GM12873 (cell line): ENCODE measurements at regions not wholly inside any gene's neighbourhood (a gene's known extent, or its start where the extent isn't known, plus 50 kb on each side); places are given as distances from the start of the nearest gene placed in this dataset.

Source experiments
- TF ChIP-seq, protein P1 (sequence below): IDR thresholded peaks from 2 replicates; pipeline ENCODE4 v1.5.1; 2012; ENCODE audit warnings: low read depth, mild to moderate bottlenecking, moderate library complexity, low read length, control low read depth; ENCODE audit not compliant: insufficient read depth; ENCODE audit errors: missing control alignments

DNA sequence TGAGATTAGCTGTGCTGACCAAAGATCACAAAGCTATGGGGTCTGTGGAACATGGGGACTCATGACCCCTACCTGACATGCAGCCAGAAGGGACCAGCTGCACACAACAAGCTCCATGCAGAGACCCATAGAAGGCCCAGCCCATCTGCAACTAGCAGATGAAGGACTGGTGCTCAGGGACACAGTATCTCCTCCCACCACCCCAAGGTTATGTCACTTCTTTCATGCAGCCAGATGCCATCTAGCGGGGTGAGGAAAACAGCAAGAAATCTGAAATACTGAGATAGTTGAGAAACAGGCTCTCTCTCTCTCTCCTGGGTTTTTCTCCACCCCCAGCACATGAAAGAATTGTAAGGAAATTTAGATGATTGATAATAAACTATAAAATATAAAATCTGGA is 161.3 kb upstream of the DAPK1 start:
- TF ChIP-seq, protein P1, sequence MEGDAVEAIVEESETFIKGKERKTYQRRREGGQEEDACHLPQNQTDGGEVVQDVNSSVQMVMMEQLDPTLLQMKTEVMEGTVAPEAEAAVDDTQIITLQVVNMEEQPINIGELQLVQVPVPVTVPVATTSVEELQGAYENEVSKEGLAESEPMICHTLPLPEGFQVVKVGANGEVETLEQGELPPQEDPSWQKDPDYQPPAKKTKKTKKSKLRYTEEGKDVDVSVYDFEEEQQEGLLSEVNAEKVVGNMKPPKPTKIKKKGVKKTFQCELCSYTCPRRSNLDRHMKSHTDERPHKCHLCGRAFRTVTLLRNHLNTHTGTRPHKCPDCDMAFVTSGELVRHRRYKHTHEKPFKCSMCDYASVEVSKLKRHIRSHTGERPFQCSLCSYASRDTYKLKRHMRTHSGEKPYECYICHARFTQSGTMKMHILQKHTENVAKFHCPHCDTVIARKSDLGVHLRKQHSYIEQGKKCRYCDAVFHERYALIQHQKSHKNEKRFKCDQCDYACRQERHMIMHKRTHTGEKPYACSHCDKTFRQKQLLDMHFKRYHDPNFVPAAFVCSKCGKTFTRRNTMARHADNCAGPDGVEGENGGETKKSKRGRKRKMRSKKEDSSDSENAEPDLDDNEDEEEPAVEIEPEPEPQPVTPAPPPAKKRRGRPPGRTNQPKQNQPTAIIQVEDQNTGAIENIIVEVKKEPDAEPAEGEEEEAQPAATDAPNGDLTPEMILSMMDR, result peak; percentile 42

DNA sequence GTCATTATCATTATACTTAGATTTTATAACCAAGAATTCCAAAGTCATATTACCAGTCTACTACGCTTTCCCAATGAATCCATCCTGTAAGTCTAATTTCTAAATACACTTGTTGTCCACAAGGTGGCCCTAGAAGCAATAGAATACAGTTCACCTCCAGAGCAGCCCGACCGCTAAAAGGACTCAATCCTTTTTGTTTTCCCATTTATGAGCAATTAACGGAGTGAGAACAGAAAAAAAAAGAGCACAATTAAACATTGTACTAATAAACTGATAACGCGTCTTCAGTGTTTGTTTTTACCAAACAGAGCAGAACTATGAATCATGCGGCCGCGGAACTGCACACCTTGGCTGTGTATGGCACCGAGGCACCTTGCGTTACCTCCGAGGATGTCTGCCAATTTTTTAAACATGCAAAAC is 160.7 kb upstream of the DAPK1 start:
- TF ChIP-seq, protein P1, result peak; percentile 57

DNA sequence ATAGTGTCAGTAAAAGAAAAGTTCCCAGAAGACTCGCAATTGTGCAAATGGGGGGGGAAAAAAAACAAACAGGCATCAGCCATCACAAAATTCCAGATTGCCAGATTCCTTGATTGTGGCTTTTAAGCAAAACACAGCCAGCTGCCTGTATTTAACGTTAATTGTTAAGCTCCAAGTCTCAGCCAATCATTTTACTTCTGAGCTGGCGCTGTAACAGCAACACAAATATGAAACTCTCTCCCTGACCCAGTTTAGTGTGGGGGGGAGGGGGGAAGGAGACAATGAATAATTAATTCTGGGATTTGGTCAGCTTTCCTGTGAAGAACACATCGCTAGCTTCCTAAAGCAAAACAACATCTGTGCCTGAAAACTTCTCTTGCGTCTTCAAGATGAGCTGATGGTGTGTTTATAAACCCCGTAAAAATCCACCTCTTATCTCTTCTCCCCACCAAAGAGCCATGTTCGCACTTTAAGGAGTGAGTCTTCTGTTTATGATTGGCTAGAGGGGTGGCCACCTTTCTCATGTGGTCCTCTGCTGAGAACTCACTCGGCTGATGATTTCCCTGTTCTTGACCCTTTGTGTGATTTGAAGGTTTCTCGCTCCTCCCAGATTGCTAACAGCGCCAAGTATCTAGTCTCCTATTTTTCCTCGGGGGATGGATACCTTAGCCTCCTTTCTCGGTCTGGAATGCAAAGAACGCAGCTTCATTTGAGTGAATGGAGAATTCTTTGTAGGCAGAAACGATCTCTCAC is 160.2 kb upstream of the DAPK1 start:
- TF ChIP-seq, protein P1, result no peak

DNA sequence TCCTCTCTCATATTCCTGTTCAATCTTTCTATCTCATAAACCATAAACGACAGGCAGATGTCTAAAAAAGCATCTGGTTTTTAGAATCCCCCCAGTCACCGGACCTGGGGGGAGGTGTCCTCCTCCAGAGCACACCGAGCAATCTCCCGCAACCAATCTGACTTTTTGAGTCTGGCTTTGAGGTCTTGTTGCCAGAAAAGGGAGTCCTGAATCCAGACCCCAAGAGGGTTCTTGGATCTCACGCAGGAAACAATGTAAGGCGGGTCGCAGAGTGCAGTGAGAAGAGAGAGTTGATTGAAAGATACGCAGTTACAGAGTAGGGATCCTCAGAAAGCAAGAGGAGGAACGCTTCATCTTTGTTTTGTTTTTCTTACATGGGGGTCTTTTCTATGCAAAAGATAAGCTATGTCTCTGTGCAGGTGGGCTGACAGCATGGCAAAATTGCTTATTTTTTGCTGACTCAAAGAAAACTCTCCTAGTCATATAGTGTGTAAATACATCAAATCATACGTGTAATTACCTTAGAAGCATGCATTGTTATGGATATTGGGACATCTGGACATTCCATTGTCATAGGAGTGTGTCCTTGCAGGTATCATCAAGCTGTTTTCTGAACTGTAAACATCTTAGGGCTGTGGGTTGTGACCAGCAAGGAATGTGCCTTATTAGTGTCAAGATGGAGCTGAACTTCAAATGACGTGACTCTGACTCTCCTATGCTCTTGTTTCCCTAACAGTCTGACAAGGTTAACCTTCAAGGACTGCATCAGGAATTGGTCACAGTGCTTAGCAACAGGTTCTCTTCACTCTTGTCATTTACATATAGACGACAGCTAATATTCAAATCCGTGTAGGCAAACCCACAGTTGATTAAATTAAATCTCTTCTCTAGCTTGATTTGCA is 159.3 kb upstream of the DAPK1 start:
- TF ChIP-seq, protein P1, result no peak

DNA sequence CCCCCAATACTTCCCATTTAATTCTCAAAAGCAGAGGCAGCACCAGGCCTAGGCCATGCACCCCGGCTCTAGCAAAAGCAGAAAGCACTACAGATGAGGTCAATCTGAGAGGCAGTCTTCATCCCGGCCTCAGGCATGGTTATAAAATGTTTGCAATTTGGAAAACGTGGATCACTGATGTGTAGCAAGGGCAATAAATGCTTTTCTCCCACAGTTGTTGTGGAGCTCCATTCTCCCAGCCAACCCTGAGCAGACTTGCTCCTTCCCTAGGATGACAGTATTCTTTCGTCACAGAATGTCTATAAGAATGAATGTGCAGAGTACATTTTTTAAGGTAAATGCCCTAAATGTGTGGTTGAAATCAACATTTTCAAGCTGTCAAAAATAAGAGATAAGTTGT is 157.3 kb upstream of the DAPK1 start:
- TF ChIP-seq, protein P1, result no peak

DNA sequence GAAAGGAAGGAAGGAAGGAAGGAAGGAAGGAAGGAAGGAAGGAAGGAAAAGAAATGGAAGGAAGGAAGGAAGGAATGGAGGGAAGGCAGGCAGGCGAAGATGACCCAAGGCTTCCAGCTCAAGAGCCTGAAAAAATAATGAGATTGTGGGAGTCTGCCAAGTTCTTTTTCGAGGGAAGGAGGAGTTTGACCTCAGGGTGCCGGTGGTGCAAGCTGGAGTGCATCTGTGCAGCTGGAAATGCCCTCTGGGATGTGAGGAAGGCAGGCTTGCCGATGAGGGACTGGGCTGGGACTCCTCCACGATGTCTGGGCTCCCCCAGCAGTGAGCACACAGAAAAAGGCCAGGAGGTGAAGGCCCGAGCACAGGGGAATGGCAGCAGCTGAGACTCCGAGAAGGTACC is 154.9 kb upstream of the DAPK1 start:
- TF ChIP-seq, protein P1, result no peak

DNA sequence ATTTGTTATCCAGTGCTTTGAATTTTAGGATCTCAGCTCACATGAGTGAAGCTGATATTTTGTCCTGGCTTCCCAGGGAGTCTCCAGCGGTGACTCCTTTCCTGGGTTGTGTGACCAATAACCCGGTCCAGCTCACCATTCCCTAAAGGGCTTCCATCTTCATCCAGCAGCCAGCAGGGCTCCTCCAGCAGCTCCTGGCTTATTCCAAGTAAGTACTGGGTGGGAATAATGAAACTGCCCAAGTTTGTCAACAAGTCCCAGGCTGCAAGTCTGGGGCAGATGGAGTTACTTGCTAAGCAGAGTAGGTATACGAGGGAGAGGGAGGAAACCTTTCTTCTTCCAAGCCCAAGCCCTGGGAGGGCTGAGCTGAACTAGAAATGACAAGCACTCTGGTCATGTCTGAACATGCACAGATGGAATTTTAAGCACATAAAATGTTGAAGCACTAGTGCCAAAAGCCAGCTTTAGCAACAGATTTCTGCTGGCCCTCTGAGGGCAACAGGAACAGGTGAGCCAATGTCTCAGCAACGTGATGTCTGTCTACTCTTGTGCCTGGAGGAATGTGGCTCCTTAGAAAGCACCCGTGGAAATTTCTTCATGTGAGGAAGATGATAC is 153.7 kb upstream of the DAPK1 start:
- TF ChIP-seq, protein P1, result no peak
